HG02798 (cell line): ENCODE measurements at regions not wholly inside any gene's neighbourhood (a gene's known extent, or its start where the extent isn't known, plus 50 kb on each side); places are given as distances from the start of the nearest gene placed in this dataset.
"Not testable (repeated sequence)": the region's sequence is repeated elsewhere in the genome, so short reads cannot be mapped to it uniquely, and the experiment has no call there.

Source experiments
- ATAC-seq: cut with Tn5 transposase; IDR thresholded peaks from one replicate; pipeline ENCODE4 v1.9.1; 2021; ENCODE audit warnings: mild to moderate bottlenecking; ENCODE audit not compliant: unreplicated experiment, poor library complexity

GRCh38 chr6:6857528-6857927, 250.2 kb upstream of the RREB1 start:
- ATAC-seq, result no peak

GRCh38 chr6:6858533-6858982, 249.2 kb upstream of the RREB1 start:
- ATAC-seq, result no peak

DNA sequence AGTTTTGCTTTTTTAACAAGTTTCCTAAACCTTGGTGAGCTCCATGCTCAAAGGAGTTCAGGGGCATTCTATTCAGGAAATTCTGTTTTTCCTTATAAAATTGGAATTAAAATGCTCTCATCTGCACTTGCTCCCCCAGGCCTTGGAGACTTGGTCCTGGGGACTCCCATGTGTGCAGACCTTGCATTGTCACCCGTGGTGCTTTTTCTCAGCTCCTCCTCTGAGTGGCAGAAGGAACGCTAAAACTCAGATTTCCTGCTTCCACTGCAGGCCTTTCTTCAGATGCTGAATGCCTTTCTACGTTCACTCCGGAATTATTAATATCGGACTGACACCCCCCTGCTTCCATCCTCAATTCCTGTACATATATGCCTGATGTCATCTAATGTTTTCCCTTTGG, 248.7 kb upstream of the RREB1 start:
- ATAC-seq, result no peak

- no peak for ATAC-seq
These were observed 248.0 kb upstream of the RREB1 start for GRCh38 chr6:6859722-6860121.

- ATAC-seq, result no peak
These were observed 246.9 kb upstream of the RREB1 start for GRCh38 chr6:6860863-6861262.

DNA sequence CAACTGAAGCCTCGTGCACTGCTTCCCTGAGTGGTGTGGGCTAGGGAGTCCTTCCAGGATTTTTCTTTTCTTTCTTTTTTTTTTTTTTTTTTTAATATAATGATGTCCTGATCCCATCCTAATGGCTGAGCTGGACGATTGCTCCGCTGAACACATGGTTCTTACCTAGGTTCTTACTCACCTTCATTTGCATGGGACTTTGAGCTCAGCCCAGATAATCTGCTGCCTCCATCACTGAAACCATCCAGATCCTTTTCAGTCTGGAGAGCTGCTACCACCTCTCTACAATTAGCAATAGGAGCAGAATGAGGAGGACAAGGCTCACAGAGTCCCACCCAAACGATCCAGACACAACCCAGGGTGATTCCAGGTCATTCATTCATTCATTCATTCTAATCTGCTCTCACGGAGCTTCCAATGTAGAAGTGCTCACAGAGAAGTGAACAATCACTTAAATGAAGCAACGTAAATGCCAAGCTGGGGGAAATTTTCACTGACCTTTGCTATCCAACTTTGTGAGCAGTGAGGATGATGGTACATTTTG, 246.3 kb upstream of the RREB1 start:
- no peak for ATAC-seq

DNA sequence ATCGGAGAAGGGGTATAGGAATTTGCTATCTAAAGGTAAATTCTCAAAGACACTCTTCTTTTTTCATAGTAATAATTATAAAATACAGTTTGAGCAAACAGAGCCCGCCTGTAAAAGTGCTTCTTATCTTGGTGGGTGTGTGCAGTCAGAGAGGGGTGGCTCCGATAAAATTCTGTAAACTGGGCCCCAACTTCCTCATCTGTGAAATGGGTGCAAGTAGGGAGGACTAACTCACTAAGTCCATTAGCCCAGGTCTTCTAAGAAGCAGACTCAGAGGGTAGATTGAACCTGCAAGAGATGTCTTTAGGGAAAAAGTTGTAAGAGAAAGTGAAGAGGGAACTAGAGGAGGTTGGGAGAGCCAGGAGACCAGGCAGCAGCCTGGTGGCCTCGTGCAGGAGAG, 245.8 kb upstream of the RREB1 start:
- ATAC-seq, result no peak

GRCh38 chr6:6863970-6864639, 243.7 kb upstream of the RREB1 start:
- no peak for ATAC-seq

DNA sequence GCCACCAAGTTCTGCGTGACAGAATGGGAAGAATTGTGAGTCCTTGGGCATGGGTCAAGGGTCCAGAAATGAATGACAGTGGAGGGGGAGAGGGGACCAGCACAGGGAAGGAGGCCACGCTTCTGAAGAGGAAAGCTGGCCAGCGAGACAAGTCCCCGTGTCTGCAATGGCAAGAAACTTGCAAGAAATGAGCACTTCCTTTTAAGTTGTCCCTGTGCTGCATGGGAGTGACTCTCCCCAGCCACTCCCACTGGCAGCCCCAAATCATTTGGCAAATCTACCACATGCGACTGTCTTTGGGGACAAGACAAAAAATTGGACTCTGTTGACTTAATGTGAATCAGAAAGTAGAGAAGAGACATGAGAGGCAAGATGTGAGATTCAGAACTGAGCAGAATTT, 242.2 kb upstream of the RREB1 start:
- no peak for ATAC-seq

DNA sequence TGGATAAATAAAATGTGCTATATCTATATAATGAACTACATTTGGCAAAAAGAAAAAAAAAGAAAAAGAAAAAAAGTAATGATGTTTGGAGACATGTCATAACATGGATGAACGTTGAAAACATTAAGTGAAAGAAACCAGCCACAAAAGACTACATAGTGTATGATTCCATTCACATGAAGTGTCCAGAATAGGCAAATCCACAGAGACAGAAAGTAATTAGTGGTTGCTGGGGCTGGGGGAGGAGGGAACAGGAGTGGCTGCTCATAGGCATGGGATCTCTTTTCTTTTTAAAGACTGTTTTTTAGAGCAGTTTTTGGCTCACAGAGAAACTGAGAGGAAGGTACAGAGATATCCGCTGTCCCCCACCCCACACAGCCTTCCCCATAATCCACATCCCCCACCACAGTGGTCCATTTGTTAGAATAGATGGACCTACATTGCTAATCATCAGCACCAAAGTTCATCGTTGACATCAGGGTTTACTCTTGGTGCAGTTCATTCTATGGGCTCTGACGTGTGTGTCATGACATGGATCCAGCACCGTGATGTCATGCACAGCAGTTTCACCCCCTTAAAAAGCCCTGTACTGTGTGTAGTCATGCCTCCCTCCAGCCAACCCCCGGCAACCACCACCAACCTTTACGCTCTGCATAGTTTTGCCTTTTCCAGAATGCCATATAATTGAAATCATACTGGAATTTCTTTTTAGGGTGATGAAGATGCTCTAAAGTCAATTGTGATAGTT, 240.9 kb upstream of the RREB1 start:
- no peak for ATAC-seq

GRCh38 chr6:6867404-6867799, 240.4 kb upstream of the RREB1 start:
- no peak for ATAC-seq

GRCh38 chr6:6869094-6869493, 238.7 kb upstream of the RREB1 start:
- ATAC-seq, result no peak

- ATAC-seq, result no peak
These were observed 236.8 kb upstream of the RREB1 start for GRCh38 chr6:6870921-6871320.

- ATAC-seq, result no peak
These were observed 235.1 kb upstream of the RREB1 start for GRCh38 chr6:6872459-6873344.

DNA sequence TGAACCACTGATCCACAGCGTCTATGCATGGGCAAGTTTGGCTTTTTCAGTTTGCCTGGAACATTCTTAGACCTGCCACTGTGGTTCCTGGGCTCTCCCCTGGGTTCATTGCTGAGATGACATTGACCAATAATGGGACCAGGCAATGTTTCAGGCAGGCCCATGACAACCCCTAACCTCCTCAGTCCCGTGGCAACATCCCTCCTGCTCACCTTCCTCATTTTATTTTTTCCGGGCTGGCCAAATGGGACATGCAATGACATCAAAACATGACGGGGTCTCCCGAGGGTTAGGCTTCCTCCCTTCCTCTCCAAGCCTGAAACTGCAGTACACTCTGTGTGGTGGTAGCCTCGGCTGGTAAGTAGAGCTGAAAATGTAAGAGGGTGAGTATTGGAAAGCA, 234.0 kb upstream of the RREB1 start:
- ATAC-seq, result no peak

GRCh38 chr6:6875818-6876470, 231.8 kb upstream of the RREB1 start:
- no peak for ATAC-seq

- not testable (repeated sequence) for ATAC-seq
These were observed 230.0 kb upstream of the RREB1 start for GRCh38 chr6:6877792-6878191.

GRCh38 chr6:6878887-6879585, 228.7 kb upstream of the RREB1 start:
- ATAC-seq, result peak; percentile 59

DNA sequence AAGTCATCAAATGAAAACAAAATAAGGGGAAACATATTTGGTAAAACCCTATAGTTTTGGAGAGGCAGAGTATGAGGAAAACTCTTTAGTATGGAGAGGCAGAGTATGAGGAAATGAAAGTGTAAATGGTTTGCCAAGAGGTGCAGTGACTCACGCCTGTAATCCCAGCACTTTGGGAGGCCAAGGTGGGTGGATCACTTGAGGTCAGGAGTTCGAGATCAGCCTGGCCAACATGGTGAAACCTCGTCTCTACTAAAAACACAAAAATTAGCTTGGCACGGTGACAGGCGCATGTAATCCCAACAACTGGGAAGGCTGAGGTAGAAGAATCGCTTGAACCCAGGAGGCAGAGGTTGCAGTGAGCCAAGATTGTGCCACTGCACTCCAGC, 228.2 kb upstream of the RREB1 start:
- not testable (repeated sequence) for ATAC-seq
